Stimulated activated CD4-positive, alpha-beta T cell treated with anti-CD3 and anti-CD28 coated beads, Interleukin-4, amount 100 ng/mL, for 48 hours (primary cell): ENCODE measurements at regions not wholly inside any gene's neighbourhood (a gene's known extent, or its start where the extent isn't known, plus 50 kb on each side); places are given as distances from the start of the nearest gene placed in this dataset.
"Not testable (repeated sequence)": the region's sequence is repeated elsewhere in the genome, so short reads cannot be mapped to it uniquely, and the experiment has no call there.

Source experiments
- DNase-seq, 2 donors: peaks; one replicate each; pipeline ENCODE4 v3.0.0-alpha.2; 2020; ENCODE audit warnings: low read depth in 2 of 2

DNA sequence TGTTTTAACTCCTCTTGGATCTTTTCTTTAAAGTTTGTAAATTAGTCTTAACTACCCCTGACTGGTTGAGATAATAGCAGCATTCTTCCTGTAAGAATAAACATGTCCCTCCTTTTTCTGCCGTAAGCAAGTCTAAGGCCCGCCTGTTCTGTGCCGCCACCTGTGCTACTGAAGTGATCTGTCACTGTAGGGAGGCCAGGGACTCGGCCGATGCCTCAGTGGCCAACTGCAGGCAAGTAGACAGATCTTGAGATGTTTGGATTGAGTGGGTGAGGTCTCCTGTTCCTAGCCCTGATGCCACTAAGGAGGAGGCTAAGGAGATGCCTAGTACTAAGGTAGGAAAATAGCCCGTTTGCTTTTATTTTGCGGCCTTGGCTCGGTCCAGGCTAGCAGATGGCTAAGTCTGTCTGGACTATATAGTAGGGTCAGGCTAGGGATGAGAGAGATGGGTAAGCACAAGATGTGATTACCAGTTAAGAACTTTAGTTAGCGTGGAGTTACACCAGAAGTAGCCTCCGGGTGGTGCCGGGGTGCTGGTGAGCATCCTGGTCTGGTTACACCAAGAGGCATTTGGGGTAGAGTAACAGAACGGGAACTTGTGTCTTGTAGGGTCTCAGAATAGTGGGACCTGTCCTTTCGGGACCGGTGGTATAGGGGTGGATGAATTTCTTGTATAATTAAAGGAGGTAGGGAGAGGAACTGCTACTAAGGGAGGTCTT, 584.2 kb downstream of the SUCLG1 start:
- DNase-seq = no peak

DNA sequence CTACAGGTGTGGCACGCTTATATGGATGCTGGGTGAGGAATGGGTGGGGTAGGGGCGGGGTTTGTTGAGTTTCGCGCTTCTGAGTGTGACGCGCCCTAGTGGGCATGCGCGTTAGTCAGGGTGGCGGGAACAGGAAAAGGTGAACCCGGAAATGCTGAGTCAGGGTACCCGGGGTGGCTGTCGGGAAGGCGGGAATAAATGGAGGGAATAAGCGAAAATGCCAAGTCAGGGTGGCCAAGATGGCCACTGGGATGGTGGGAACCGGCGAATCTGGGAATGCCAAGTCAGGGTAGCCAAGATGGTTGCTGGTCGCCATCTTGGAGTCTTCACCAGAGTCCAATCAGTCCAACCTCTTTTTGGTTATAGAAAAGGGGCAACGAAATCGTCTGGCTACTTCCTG, 585.0 kb downstream of the SUCLG1 start:
- DNase-seq = no peak

DNA sequence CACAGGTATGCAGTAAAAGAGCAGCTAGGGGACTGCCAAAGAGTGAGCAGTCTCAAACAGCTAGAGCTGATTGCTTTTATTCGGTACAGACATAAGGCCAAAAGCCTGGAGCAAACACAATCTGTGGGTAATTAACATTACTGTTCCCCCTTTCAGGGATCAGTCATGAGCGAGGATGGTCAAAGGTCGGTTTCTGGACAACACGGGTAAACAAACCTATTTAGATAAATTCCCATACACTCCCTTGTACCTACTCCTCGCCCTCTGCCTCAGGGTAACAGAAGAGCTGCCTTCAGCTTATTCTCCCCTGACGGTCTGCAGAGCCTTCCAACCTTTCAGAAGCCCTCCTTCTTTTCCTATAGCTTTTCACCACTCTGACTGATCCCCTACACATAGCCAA, 586.0 kb downstream of the SUCLG1 start:
- no peak for DNase-seq

DNA sequence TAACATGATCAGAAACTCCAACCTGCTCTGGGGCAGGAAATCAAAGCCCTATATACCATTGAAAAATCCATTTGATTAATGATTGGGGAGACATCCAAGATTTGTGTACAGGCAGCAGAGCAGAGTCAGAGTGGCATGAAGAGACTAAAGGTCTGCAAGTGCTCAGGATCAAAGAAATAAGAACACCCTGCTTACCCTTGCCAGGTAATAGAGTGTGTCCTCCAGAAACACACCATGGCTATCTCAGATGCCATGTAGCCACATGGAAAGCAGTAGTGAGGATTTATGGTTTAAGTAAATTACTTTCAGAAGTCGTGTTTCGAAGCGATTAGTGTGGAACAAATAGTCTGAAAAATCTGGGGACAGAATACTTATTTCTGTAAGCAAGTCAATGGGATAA, 592.9 kb downstream of the SUCLG1 start:
- DNase-seq = no peak

DNA sequence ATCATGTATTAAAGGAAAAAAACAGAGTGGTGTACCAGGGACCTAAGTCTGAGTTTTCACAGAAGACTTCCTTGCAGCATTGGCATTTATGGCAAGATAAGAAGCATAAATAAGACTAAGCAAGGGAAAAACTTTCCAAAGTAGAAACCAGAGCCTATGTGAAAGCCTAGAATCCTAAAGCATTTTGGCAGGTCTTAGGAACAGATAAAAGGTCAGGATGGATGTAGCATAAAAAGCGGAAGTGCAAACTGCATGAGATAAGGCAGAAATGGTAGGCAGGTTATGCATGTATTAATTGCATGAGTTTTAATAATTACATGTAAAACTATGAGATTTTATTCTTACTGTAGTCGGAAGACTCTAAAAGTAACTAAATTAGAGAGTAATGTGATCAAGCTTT, 596.5 kb downstream of the SUCLG1 start:
- no peak for DNase-seq

DNA sequence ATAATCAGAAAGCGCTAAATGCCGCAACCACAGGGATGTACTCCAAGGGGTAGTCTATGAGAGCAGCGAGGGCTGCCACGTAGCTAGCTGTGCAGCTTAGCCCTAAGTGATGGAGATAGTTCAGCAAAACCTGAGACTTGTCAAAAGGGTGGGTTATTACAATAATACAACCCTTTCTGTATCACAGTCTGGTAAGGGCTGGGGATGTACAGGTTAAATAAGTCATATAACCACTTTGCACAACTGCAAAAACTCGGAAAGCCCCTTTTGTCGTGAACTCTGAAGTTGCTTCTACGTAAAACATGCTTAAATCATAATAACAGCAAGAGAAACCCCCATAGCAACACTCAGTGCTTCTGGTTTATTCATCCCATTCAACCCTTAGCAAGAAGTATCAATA, 598.8 kb downstream of the SUCLG1 start:
- DNase-seq = no peak

DNA sequence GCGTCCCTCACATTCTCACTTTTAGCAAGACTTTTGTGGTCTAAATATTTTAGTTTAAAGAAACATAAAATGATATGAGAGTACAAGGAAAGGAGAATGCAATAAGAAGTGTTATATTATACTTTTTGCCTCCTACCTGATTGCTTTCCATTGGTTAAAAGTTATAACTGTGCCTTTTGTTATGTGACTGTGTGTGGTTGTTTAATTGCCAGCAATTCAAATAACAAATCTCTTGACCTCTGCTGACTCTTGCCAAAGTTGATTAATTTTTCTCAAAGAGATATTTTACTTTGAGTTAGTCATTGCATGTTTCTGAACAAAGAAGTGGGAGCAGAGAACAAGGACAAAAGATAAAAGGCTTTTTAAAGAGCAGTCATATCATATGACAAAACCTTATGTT, 599.5 kb downstream of the SUCLG1 start:
- no peak for DNase-seq

DNA sequence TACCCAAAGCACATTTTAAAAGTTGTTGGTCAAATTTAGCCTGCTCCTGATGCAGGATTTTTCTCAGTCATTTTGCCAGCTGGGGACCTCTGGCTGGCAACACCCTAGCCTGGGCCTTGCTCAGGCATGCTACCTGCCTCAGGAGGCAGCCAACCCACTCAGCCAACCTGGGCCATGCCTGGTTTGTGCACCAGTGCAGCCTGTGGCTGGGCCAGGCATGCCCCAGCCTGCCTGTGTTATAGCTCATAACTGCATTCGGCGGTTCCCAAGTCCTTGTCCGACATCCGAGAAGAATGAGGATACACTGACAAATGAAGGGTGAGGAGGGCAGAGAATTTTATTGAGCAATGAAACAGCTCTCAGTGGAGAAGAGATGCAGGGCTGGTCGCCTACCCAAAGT, 608.0 kb downstream of the SUCLG1 start:
- no peak for DNase-seq

DNA sequence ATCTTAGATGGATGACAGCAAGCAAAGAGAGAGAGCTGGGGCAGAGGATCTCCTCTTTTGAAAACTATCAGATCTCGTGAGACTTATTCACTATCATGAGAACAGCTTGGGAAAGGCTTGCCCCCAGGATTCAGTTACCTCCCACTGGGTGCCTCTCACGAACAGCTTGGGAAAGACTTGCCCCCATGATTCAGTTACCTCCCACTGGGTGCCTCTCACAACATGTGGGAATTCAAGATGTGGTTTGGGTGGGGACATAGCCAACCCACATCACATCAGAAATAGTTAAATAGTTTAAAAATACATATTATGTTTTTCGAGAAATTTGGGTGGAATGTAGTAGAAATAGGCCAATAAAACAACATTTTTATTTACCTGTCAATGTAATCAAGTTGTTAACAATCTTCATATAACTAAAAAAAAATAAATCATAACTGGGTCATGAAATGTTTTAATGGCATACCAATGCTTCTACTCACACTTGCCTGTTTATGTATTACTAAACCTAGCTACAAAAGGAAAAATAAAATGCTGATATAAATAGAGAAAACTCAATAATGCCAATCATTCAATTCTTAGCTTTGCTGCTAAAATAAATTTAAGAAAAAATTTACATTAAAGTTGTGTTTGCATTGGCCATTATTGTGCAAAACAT, 608.9 kb downstream of the SUCLG1 start:
- DNase-seq = no peak

DNA sequence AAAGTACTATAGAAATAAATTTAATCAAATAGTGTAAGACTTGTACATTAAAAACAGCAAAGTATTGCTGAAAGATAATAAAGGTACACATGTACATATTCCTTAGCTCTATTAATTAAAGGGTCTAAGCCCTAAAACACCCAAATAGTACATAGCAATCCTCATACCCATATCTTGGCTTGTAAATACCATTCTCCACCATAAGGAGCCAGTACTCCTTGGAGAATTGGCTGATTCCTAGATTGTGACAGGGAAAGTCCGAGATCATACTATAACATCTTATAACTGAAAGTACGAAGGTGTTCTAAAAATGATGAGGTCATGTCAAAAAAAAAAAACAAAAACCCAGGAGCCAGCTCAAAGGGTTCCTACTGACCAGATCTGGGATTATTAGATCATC, 614.6 kb downstream of the SUCLG1 start:
- no peak for DNase-seq

DNA sequence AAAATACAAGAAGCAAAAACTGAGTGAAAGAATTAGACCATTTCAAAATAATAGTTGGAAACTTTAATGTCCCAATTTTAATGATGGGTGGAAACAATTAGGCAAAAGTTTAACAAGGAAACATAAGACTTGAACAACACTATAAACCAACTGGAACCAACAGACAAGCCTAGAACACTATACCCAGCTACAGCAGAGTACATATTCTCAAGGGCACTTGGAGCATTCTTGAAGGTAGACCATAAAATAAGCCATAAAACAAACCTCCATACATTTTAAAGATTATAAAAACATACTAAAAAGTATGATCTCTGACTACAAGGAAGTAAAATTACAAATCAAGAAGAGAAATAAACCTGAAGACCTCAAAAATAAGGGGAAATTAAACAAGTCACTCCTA, 616.7 kb downstream of the SUCLG1 start:
- no peak for DNase-seq

DNA sequence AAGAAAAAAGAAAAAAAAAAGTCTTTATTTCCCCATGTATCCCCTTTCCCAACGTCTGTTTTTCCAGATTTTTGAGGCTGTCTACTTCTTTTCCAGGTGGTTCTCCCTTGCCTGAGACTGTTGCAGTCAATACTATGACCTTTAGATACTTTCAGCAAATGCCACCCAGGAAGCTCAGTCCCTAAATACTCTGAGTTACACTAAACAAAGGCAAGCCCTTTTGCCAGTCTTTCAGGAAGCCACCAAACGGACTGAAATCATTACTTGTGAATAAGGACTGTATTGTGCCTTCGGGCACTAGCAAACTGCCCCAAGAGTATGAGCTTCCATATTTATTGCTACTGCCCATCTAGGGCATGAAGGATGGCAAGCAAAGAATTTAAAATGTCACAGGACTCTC, 621.3 kb downstream of the SUCLG1 start:
- no peak for DNase-seq

DNA sequence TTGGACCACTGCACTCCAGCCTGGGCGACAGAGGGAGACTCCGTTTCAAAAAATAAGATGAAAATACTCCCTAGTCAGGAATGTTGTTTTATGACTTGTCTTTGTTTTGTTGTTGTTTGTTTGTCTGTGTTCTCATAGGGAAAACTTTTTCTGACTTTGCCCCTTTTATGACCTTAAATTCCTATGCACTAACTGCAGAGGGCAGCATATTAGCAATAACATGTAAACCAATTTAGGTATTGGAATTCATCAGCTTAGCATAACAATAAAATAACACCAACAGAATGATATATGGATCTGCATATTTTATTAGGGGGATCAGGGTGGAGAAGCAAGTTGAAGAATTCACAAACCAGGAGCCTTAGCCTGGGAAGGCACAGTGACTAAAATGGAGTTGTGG, 631.5 kb downstream of the SUCLG1 start:
- DNase-seq = no peak

DNA sequence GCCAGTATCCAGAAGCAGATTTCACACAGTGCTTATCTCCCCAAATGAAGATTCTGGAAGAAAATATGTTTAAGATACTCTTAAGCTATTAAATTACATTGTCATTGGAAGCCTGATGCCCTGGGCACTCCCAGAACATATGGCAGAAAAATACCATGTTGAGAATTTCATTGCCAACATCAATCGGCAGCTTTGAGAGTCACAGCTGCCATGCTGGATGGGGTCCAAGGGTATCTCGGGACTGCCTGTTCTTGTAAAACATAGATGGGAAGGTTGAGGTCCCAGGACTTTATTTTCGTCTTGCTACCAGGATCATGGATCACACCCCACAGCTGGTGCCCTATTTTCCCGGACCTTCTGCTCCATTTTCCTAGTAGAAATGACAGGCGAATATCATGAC, 632.5 kb downstream of the SUCLG1 start:
- DNase-seq = no peak

DNA sequence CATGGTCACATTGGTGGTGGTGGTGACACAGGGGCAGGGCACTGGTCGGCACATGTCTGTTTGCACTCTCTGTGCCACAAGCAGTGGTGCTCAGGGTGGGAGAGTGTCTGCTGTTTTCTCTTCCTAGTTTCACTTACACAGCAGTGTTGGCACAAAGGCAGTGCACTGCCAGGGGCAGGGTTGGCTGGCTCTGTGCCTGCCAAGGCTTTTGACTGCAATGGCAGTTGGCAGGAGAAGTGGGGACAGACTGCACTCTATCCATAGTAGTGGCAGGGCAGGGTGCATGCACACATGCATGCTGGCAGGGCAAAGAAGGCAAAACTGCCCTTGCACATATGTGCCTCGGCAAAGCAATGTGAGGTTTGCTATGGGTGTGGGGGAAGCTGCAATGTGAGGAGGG, 635.9 kb downstream of the SUCLG1 start:
- no peak for DNase-seq

DNA sequence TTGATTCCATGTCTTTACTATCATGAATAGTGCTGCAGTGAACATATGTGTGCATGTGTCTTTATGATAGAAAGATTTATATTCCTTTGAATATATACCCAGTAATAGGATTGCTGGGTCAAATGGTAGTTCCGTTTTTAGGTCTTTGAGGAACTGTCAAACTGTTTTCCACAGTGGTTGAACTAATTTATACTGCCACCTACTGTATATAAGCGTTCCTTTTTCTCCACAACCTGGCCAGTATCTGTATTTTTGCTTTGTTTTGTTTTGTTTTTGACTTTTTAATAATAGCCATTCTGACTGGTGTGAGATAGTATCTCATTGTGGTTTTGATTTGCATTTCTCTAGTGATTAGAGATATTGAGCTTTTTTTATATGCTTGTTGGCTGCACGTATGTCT, 641.6 kb downstream of the SUCLG1 start:
- no peak for DNase-seq

DNA sequence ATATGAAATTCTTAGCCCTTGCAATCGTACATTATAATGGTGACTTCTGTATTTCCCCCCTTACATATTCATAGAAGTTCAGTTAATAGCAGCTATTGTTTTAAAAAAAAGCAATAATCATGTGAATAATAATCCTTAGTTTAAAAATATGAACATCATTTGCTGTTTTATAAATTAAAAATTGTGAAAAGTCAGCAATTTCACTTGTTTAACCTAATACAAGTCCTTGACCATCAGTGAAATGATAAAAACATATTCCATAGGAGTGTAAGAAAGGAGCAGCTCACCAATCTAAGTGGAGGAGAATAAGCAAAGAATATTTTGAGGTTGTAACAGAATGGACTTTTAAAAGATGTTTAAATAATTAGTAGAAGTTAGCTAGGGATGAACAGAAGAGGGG, 650.2 kb downstream of the SUCLG1 start:
- no peak for DNase-seq

DNA sequence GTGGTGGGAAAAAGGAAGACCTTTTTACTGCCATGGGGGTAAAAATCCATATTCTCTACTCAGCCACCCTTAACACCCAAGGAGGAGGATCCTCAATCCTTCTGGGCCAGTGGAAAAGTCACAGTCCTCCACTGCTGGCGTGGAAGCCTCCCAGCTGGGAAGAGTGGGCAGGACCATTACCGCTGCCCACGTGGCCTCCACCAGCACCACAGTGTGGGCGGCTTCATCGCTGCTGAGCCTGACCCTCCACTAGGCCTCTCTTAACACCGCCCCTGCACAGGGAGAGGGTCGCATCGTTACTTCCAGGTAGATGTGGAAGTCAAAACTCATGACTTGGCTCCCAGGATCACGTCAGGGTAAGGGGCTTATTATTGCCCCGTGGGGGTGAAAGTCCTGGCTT, 656.5 kb downstream of the SUCLG1 start:
- no peak for DNase-seq

DNA sequence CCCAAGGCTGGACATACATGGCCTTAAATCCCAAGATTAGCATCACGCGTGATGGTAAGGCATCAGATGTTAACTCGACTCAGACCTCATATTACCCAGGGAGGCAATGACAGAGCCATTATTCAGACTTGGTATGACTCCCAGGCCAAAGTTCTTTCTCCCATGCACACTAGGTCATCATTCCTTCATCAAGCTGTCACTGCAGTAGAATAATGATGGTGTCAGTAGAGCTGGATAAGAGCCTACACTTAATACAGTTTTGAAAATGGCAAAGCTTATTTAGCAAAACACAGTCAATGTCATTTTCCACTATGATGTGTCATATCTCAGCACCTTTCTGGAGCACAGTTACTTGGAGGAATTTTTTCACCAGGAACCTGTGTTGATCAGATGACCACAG, 663.3 kb downstream of the SUCLG1 start:
- no peak for DNase-seq

DNA sequence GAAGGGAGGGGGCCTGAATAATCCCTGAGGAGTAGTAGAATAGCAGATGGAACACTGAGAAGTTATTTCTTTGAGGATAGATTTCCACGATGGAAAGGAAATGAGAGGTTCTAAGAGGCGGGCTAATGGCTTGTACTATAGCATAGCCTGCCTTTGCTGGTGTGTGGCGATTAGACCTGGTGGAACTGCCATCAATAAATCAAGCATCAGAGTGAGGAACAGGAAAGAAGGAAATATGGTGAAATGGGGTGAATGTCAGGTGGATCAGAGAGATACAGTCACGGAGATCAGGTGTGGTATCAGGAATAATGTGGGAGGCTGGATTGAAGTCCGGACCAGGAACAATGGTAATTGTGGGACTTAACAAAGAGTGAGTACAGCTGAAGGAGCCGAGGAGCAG, 668.6 kb downstream of the SUCLG1 start:
- DNase-seq = not testable (repeated sequence)

DNA sequence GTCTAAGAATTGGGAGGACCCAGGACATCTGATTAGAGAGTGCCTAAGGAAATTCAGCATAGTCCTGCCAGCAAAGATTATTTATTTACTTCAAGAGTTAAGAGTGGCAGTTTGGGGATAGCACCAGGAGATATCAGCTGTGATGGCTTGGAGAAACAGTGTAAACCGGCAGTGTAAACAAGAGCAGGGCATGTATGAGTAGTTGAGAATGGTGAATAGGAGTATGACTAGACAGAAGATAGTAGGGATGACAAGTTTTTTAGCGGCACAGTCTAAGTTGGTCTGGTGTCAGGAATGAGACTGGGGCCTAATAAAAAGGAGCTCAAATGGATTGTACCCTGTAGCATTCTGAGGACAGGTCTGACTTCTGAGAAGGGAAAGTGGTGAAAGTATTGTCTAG, 669.4 kb downstream of the SUCLG1 start:
- DNase-seq = not testable (repeated sequence)

DNA sequence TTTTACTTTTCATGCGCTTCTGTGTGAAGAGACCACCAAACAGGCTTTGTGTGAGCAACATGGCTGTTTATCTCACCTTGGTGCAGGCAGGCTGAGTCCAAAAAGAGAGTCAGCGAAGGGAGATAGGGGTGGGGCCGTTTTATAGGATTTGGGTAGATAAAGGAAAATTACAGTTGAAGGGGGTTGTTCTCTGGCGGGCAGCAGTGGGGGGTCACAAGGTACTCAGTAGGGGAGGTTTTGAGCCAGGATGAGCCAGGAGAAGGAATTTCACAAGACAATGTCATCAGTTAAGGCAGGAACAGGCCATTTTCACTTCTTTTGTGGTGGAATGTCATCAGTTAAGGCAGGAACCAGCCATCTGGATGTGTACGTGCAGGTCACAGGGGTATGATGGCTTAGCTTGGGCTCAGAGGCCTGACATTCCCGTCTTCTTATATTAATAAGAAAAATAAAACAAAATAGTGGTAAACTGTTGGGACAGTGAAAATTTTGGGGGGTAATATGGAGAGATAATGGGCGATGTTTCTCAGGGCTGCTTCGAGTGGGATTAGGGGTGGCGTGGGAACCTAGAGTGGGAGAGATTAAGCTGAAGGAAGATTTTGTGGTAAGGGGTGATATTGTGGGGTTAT, 670.0 kb downstream of the SUCLG1 start:
- DNase-seq = not testable (repeated sequence)

DNA sequence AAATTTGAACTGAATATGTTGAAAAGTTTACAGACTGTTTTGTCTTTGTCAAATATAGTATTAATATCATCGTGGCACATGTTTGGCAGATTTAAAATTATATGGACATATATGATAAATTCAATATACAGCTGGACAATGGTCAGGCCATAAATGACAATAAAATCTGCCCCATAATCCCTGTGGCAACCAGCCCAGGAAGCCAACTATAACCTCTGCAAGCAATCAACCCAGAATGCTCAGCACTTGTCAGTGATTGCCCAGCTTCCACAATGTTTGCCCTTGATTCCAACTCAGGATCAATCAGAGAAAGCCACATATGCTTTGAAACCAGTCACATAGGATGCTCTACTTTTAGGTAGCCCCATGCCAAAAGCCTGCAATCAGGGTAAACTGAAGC, 671.9 kb downstream of the SUCLG1 start:
- no peak for DNase-seq
